Esophagus squamous epithelium (tissue), 4 donors: ENCODE measurements at regions not wholly inside any gene's neighbourhood (a gene's known extent, or its start where the extent isn't known, plus 50 kb on each side); places are given as distances from the start of the nearest gene placed in this dataset.

Source experiments
- POLR2A ChIP-seq, 4 donors: fragments of 450-650 bp; IDR thresholded peaks; one replicate each; pipeline ENCODE4 v1.6.1; 2017; ENCODE audit warnings: antibody characterized with exemption in 4 of 4, mild to moderate bottlenecking in 4 of 4, moderate library complexity in 3 of 4
- TF ChIP-seq, protein P1 (sequence below), 6 experiments: fragments of 450-650 bp in 4 of 6; fragments of 200-600 bp in 2 of 6; sonication (generic) in 2 of 6; IDR thresholded peaks; one replicate each; pipeline ENCODE4 v1.5.1; 2016 to 2019; ENCODE audit warnings: antibody characterized with exemption in 6 of 6, mild to moderate bottlenecking in 4 of 6, moderate library complexity in 4 of 6

DNA sequence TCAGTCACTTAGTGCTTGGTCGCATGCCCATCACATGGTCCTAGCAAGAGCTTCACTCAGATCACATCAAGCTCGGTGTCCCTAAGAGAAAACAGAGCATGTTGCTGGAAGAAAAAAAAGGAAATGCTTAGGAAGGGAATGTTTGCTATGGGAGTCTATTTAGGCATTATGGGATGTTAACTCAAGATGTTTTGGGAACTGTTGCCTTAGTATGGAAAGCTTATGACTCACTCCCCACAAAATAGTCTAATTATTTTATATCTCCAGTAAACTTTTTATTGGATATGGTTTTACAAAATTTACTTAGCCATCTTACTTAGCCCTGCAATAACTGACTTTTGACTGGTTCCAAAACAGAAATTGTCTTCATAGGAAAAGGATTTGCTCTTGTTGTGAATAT, 439.5 kb upstream of the ZEB2 start:
- TF ChIP-seq, protein P1, sequence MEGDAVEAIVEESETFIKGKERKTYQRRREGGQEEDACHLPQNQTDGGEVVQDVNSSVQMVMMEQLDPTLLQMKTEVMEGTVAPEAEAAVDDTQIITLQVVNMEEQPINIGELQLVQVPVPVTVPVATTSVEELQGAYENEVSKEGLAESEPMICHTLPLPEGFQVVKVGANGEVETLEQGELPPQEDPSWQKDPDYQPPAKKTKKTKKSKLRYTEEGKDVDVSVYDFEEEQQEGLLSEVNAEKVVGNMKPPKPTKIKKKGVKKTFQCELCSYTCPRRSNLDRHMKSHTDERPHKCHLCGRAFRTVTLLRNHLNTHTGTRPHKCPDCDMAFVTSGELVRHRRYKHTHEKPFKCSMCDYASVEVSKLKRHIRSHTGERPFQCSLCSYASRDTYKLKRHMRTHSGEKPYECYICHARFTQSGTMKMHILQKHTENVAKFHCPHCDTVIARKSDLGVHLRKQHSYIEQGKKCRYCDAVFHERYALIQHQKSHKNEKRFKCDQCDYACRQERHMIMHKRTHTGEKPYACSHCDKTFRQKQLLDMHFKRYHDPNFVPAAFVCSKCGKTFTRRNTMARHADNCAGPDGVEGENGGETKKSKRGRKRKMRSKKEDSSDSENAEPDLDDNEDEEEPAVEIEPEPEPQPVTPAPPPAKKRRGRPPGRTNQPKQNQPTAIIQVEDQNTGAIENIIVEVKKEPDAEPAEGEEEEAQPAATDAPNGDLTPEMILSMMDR (IDR thresholded peaks at IDR 0.05) = no peak
- no peak for TF ChIP-seq POLR2A (IDR thresholded peaks at IDR 0.05)
